GM12875 (cell line): ENCODE measurements at regions not wholly inside any gene's neighbourhood (a gene's known extent, or its start where the extent isn't known, plus 50 kb on each side); places are given as distances from the start of the nearest gene placed in this dataset.
"Not testable (repeated sequence)": the region's sequence is repeated elsewhere in the genome, so short reads cannot be mapped to it uniquely, and the experiment has no call there.

Experiments used
- H3K4me3 ChIP-seq: one replicate; pipeline ENCODE4 v1.5.1; 2011; ENCODE audit warnings: low read depth, low read length, control low read depth
- TF ChIP-seq, protein P1 (sequence below): IDR thresholded peaks from 2 replicates; pipeline ENCODE4 v1.5.1; 2011; ENCODE audit warnings: low read depth, mild to moderate bottlenecking, control low read depth, inconsistent platforms, low read length, moderate library complexity, borderline replicate concordance; ENCODE audit not compliant: insufficient read depth

GRCh38 chr1:219075121-219075879 is 98.4 kb upstream of the LYPLAL1 start:
- no peak overlapping the region for H3K4me3 ChIP-seq
- TF ChIP-seq, protein P1, sequence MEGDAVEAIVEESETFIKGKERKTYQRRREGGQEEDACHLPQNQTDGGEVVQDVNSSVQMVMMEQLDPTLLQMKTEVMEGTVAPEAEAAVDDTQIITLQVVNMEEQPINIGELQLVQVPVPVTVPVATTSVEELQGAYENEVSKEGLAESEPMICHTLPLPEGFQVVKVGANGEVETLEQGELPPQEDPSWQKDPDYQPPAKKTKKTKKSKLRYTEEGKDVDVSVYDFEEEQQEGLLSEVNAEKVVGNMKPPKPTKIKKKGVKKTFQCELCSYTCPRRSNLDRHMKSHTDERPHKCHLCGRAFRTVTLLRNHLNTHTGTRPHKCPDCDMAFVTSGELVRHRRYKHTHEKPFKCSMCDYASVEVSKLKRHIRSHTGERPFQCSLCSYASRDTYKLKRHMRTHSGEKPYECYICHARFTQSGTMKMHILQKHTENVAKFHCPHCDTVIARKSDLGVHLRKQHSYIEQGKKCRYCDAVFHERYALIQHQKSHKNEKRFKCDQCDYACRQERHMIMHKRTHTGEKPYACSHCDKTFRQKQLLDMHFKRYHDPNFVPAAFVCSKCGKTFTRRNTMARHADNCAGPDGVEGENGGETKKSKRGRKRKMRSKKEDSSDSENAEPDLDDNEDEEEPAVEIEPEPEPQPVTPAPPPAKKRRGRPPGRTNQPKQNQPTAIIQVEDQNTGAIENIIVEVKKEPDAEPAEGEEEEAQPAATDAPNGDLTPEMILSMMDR: no peak

- TF ChIP-seq, protein P1: no peak
- no peak overlapping the region for H3K4me3 ChIP-seq
Measured at GRCh38 chr1:219076326-219076937, 97.2 kb upstream of the LYPLAL1 start.

GRCh38 chr1:219077767-219078166 is 95.9 kb upstream of the LYPLAL1 start:
- H3K4me3 ChIP-seq: not testable (repeated sequence)

DNA sequence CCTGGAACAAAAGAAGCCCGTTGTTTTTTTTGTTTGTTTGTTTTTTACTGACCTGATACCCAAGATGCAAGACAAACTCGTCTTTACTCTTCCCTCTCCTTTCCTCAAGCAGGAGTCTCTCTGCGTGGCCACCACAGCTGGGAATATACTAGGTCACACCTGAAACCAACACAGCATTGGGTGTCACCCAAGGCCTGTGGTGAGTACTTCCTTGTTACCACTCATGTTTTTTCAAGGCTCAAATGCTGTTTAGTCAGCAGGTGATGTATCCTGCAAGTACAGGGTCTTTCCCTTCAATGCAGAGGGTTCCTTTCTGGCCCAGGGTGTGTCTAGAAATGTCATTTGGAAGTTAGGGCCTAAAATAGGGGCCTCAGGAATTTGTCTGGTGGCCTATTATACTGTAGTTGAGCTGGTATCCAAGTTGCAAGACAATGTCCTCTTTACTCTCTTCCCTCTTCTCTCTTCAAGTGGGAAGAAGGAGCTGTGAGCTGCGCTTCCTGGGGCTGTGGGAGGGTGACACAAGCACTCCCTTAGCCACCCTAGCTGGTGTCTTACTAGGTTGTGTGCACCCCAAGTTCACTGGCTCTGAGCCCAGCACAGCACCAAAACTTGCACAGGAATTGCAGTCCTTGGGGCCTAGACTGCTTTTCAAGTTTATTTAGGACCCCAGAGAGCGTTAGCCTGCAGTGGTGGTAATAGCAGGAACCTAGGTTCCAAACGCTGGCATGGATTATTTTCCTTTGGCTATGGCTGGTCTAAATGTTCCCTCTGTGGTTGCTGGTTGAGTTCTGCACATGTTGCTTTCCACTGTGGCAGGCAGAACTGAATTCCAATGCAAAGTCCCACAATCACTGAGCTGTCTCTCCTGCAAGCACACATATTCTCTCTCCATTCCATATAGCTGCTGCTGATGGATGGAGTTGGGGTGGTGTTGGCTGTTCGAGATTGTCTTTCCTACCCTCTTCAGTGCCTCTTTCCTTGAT is 91.4 kb upstream of the LYPLAL1 start:
- H3K4me3 ChIP-seq: no peak overlapping the region
- TF ChIP-seq, protein P1: no peak

GRCh38 chr1:219083631-219084030 is 90.0 kb upstream of the LYPLAL1 start:
- no peak overlapping the region for H3K4me3 ChIP-seq
- TF ChIP-seq, protein P1: no peak

- no peak overlapping the region for H3K4me3 ChIP-seq
- TF ChIP-seq, protein P1: no peak
Measured at GRCh38 chr1:219085082-219085481, 88.6 kb upstream of the LYPLAL1 start.

- TF ChIP-seq, protein P1: no peak
- H3K4me3 ChIP-seq: no peak overlapping the region
Measured at GRCh38 chr1:219085988-219086387, 87.7 kb upstream of the LYPLAL1 start.
